ENCODE measurements at regions not wholly inside any gene's neighbourhood (a gene's known extent, or its start where the extent isn't known, plus 50 kb on each side); places are given as distances from the start of the nearest gene placed in this dataset.

- FAIRE-seq = no peak
Measured at GRCh38 chr9:20112205-20112783, 323.5 kb upstream of the SLC24A2 start.

DNA sequence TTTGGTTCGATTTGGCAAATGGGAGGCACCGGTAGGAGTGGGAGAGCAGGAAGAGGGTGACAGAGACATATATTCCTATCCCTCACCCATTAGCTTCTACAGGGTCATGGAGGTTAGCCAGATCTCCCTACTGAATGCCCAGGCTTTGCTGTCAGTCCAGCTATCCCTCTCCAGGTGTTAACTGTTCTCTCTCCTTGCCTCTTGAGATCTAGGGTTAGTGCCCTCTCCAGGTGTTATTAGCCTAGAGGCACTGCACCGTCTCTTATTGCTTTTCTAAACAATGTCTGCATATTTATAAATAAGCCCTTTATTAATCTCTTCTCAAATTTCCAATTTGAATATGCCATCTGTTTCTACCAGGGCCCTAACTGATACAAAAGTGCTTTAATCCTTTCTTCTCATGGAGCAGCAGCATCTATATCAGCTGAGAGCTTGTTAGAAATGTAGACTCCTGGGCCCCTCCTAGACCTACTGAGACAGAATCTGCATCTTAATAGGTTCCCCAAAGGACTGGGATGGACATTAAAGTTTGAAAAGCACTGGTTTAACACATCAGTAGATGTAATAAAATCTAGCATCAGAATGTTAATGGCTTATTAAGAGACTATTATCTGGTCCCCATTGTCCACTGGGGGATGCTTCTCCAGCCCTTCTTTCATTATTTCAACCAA lies 322.5 kb upstream of the SLC24A2 start:
- no peak for FAIRE-seq

DNA sequence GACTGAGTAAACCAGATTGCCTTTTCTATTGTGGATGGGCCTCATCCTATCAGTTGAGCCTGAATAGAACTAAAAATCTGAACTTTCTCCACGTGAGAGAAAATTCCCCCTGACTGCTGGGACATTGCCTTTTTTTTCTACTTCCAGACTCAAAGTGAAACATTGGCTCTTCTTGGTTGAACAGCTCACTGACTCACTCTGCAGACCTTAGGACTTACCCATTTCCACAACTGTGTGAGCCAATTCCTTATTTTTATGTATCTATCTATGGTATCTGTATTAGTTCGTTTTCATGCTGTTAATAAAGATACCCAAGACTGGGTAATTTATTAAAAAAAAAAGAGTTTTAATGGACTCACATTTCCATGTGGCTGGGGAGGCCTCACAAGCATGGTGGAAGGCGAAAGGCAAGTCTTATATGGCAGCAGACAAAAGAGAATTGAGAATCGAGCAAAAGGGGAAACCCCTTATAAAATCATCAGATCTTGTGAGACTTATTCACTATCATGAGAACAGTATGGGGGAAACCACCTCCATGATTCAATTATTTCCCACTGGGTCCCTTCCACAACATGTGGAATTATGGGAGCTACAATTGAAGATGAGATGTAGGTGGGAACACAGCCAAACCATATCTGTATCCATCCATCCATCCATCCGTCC lies 306.7 kb upstream of the SLC24A2 start:
- FAIRE-seq = no peak

DNA sequence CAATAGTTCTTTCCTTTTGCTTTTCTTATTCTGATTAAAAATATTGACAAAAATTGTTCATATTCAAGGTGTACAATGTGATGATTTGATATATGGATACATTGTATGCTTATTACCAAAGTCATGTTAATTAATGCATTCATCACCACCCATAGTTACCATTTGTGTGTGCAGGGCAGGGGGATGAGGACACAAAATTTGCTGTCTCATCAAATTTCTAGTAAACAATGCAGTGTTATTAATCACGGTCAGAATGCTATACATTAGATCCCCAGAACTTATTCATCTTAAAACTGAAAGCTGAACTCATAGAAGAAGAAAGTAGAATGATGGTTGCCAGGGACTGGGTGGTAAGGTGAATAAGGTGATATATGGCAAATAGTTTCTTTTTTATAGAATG lies 303.7 kb upstream of the SLC24A2 start:
- FAIRE-seq = no peak

DNA sequence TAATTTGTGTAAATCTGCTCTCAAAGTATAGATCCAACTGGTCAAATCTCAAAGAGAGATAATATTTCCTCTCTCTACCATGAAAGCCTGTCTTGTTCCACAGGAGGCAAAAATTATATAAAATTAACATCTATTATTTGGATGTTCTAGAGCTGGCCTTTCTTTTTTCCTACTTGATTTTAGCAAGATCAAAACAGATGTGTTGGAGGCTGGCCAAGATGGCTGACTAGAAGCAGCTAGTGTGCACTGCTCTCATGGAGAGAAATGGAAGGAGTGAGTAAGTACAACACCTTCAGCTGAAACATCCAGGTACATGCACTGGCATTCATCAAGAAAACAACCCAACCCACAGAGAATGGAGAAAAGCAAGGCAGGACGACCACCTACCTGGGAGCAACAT lies 298.6 kb upstream of the SLC24A2 start:
- FAIRE-seq = no peak

- FAIRE-seq = no peak
Measured at GRCh38 chr9:20085842-20086241, 297.0 kb upstream of the SLC24A2 start.

DNA sequence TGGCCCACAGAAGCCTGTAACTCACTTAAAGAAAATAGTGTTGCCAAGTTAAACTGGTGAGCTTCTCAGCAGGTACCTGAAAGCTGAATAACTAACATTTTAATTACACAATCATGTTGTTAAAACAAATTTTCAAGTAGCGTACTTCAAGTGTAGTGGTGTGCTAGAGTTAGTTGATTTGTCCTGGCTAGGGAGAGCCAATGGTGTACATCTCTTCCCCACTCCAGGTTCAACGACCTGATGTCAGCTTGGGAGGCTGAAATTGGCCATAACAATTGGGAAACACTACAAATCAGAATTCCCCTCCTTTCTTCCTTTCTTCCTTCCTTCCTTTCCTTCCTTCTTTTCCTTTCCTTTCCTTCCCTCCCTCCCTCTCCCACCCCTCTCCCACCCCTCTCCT lies 295.3 kb upstream of the SLC24A2 start:
- no peak for FAIRE-seq

DNA sequence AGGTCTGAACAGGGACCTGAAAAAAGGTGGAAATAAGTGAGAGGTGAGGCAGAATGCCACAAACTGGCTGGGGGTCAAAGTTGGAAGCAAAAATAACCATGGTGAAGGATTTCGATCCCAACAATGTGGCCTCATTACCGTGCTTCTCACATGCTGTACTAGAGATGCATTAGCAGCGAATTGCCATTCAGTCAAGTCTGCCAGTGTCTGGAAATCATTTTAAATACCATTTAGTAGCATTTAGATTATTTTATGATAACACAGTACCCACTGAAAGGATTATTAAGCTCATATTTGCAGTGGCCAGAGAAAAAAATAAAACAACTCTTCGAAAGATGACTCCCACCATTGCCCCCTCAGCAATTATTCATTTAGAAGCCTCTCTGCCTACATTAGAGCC lies 294.6 kb upstream of the SLC24A2 start:
- FAIRE-seq = no peak

DNA sequence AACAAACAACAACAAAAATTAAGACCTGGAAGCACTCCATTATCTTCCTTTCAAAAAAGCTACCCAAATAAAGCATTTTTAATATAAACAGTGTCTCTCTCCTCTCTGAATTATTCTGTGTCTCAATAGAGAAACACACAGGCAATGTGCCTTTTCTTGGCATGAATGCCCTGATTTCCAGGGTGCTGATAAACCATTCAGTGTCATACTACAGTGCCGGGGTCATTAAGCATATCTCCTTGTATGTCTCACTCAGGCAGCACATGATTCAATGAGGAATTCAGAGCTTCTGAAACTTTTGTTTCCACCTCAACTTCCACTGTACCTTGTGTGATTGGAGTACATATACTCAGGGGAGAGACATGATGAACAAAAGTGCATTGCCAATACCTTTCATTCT lies 294.0 kb upstream of the SLC24A2 start:
- FAIRE-seq = no peak

GRCh38 chr9:20082406-20082805 lies 293.6 kb upstream of the SLC24A2 start:
- FAIRE-seq = no peak

DNA sequence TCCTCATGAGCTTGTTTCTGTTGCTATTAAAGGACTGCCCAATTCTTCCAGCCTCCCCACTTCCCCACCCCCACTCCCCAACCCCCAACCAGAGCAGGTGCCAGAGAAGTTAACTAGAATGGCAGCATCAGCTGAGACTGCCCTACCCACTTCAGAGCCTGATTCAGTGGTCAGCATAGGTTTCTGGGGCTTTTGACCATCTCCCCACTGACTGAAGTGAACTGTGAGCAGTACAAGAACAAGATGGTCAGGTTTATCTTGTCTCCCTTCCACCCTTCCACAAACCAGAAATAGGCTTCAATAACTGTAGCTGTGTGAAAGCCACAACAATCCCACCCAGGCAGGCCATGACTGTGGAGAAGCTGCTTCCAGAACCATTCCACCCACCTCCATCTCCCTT lies 289.4 kb upstream of the SLC24A2 start:
- no peak for FAIRE-seq

GRCh38 chr9:20074291-20074690 lies 285.5 kb upstream of the SLC24A2 start:
- no peak for FAIRE-seq

DNA sequence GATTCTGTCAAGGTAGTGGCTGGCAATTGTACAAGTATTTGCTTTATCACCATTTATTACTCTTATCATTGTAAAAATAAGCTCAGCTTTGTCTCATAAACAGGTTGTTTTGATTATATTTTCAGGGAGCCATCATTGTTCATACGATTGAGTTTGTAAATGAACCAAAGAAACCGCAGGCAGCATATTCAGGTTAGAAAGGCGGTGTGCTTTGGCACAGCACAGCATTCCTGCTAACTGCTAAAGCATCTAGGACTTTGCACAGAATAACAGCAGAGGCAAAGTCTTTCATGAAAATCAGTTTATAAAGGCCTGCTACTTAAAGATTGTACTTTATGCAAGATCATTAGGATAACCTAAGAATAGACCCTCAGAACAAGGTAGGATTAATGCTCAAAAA lies 281.5 kb upstream of the SLC24A2 start:
- no peak for FAIRE-seq

- FAIRE-seq = peak; percentile 91
Measured at GRCh38 chr9:20065796-20066700, 277.2 kb upstream of the SLC24A2 start.

DNA sequence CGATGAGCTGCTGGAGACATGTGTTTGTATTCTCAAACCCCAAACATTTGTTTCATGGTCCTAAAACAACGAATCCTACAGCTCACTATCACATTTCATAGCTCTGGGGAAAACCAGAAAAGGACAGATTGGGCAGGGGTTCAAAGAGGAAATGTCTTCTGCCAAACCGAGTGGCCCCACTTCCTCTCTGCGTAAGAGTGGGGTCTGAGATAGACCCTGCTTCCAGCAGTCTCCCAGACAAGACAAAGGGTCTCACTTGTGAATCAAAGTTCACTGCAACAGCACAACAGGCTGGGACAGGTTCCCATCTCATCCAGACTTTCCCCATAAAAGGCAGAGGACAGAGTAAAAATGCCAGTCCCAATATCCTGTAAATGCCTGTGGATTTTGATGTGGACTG lies 276.2 kb upstream of the SLC24A2 start:
- FAIRE-seq = no peak

DNA sequence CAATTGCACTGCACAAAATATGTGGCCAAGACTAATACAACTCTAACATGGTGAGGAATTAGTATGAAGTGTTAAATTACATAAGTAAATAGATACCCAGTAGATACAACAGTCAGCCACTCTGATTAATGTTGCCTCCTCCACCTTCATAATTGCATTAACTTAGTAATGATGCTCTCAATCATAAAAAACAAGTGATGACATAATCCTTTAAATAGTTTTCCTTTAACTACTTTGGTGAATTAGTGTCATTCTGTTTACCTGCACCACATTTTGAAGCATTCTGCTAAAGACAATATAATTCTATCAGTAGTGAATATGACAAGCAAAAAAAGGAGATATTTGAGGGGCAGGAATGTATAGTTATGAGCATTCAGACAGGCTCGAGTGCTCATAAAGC lies 265.9 kb upstream of the SLC24A2 start:
- FAIRE-seq = no peak

DNA sequence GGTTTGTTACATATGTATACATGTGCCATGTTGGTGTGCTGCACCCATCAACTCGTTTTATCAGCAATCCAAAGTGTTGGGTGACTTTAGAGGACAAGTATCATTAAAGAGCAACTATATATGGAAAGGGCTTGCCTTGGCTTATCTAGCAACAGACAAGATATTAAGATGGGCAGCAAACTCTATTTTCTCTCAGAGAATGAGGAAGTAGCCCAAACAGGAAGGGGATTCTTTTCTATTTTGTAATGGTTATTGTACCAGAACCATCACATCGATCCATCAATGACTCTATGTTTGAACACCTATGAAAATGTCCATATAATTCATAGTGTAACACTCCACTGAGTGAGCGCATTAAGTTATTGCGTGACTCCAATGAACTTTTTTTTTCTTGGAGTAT lies 260.1 kb upstream of the SLC24A2 start:
- FAIRE-seq = no peak

DNA sequence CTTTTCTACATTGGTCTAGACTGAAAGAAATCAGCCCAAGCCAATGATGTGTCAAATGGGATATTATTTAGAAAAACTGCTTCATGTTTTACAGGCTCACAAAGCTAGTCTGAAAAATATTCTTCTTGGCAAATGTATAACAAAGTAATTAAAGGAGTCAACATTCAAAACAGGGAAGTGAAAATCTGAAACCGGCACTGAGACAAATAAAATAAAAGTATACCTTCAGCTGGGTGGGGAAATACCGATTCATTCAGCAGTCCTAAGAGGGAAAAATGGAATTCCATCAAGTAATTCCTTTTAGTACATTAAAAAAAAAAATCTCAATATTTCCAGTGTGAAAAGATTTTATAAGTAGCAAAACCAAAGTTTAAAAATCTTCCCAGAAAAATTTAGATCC lies 259.6 kb upstream of the SLC24A2 start:
- FAIRE-seq = no peak

DNA sequence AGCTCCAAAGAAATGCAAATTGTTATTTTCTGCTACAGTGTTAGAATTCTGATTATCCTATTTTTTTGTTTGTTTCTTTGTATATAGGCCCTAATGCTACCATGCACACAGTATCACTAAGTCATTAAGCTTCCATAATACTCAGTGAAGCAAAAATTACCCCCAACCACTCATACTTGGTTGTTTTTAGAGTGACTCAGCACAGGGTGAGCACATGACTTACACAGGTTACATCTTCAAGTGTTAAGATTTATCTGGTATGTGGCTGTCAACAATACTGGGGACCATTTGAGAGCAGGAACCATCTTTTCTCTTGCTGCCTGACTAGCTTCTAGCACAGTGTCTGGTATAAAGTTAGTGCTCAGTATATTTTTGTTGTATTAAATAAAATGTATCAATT lies 255.8 kb upstream of the SLC24A2 start:
- no peak for FAIRE-seq

- FAIRE-seq = no peak
Measured at GRCh38 chr9:20043461-20043860, 254.6 kb upstream of the SLC24A2 start.

GRCh38 chr9:20043035-20043434 lies 254.2 kb upstream of the SLC24A2 start:
- FAIRE-seq = no peak

- FAIRE-seq = no peak
Measured at GRCh38 chr9:20042128-20042711, 253.4 kb upstream of the SLC24A2 start.

DNA sequence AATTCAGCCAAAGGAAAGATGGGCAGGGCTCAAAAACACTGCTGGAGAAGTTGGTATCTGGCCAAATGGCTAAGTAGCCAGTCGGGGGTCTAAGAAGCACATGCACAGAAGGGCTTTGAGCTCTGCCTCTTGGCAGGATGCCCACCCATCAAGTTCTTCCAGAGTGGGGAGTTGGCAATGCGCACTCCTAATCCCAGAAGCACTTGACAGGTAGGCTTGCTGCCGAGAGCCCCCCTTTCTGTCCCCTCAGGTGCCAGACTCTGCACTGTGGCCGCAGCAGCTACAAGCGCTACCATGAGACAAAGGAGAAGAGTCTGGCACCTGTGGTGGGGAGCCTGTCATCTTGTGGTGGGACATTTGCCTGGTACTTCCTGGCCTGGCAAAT lies 252.9 kb upstream of the SLC24A2 start:
- FAIRE-seq = no peak

All from endometrium (tissue), 2 donors.